ENCODE measurements at regions not wholly inside any gene's neighbourhood (a gene's known extent, or its start where the extent isn't known, plus 50 kb on each side); places are given as distances from the start of the nearest gene placed in this dataset.

GRCh38 chr4:29467044-29467717 is 1253.0 kb upstream of the PCDH7 start:
- TF ChIP-seq FOXK2 (IDR thresholded peaks at IDR 0.05) (no peak), SUZ12 (IDR thresholded peaks at IDR 0.05) (no peak), ARNT (IDR thresholded peaks at IDR 0.05) (no peak), SP1 (IDR thresholded peaks at IDR 0.05) (no peak), LEF1 (IDR thresholded peaks at IDR 0.05; ENCODE audit: borderline replicate concordance) (no peak), ZNF384 (IDR thresholded peaks at IDR 0.05) (no peak)
- TF ChIP-seq, protein P1, sequence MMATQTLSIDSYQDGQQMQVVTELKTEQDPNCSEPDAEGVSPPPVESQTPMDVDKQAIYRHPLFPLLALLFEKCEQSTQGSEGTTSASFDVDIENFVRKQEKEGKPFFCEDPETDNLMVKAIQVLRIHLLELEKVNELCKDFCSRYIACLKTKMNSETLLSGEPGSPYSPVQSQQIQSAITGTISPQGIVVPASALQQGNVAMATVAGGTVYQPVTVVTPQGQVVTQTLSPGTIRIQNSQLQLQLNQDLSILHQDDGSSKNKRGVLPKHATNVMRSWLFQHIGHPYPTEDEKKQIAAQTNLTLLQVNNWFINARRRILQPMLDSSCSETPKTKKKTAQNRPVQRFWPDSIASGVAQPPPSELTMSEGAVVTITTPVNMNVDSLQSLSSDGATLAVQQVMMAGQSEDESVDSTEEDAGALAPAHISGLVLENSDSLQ (IDR thresholded peaks at IDR 0.05), result no peak

Measured in HEK293T (cell line).